Naive thymus-derived CD8-positive, alpha-beta T cell (primary cell): ENCODE measurements at regions not wholly inside any gene's neighbourhood (a gene's known extent, or its start where the extent isn't known, plus 50 kb on each side); places are given as distances from the start of the nearest gene placed in this dataset.
A peak's percentile ranks its signal among the peaks of the same experiment; 100 is the strongest.

ENCODE experiments used
- ATAC-seq, 2 donors: fragments of 150-1000 bp; cut with Tn5 transposase in 1 of 2; sonication (Bioruptor Pico), chemical (Tn5 transposase) in 1 of 2; 1 replicate in 1 of 2; 2 replicates in 1 of 2; pipeline ENCODE4 v1.10.0; 2021; ENCODE audit warnings: mild to moderate bottlenecking in 2 of 2, moderate library complexity in 2 of 2
- POLR2A ChIA-PET: fragments of 350-600 bp; sonication (Branson Sonifier 250); formaldehyde crosslinking; loops from one replicate; lab custom pipeline; 2021; ENCODE audit warnings: antibody characterized with exemption; lab: Charles Lee
- DNase-seq, 10 donors: peaks; one replicate each; pipeline versions ENCODE4 v3.0.0 to v3.0.0-alpha.2; 2020 to 2022
- H3K27ac Mint-ChIP-seq, 10 donors: one replicate each; pipeline ENCODE4 v1.8.0; 2020 to 2022; ENCODE audit warnings: mild to moderate bottlenecking in 10 of 10, mixed read lengths in 10 of 10, moderate library complexity in 4 of 10, inconsistent platforms in 1 of 10
- H3K27me3 Mint-ChIP-seq, 5 donors: one replicate each; pipeline ENCODE4 v1.8.0; 2021 to 2022; ENCODE audit warnings: mixed read lengths in 5 of 5
- H3K36me3 Mint-ChIP-seq, 3 donors: one replicate each; pipeline ENCODE4 v1.8.0; 2020 to 2022; ENCODE audit warnings: mixed read lengths in 3 of 3, mild to moderate bottlenecking in 2 of 3, inconsistent platforms in 1 of 3
- H3K4me1 Mint-ChIP-seq, 4 donors: one replicate each; pipeline ENCODE4 v1.8.0; 2021 to 2022; ENCODE audit warnings: mixed read lengths in 4 of 4
- H3K4me3 Mint-ChIP-seq, 10 donors: one replicate each; pipeline ENCODE4 v1.8.0; 2020 to 2022; ENCODE audit warnings: mild to moderate bottlenecking in 10 of 10, mixed read lengths in 10 of 10, moderate library complexity in 6 of 10, inconsistent platforms in 1 of 10
- H3K9me3 Mint-ChIP-seq, 9 donors: one replicate each; pipeline ENCODE4 v1.8.0; 2020 to 2022; ENCODE audit warnings: mixed read lengths in 9 of 9, mild to moderate bottlenecking in 3 of 9, inconsistent platforms in 1 of 9, moderate library complexity in 1 of 9

DNA sequence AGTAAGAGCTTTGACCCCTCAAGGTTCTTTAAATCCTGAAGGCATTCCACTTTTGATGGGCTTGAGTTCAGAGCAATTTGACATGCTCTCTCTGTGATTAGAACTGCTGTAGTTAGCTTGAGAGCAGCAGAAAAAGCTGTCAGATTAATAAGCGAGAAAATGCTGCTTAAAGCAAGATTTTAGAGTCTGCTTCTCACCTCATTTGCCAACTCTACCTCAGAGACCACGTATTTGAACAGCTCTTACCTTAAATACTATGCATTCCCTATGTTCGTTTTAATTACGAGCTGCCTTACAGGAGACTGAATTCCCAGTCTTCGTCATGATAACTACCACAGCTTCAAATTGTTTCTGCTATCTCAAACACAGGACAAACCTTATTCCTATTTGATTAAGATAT lies 253.4 kb downstream of the SLITRK6 start:
- Mint-ChIP-seq H3K27ac (no peak overlapping the region), H3K4me1 (peaks cover 7 to 23% (median 14%) of the 10 kb centered on the region in 4 donors), H3K4me3 (no peak overlapping the region), H3K27me3 (no peaks in the 10 kb centered on the region), H3K9me3 (peaks cover 2 to 14% (median 7%) of the 10 kb centered on the region in 9 donors), H3K36me3 (peaks cover 0 to 3% (median 0%) of the 10 kb centered on the region in 3 donors)
- DNase-seq (no peak), ATAC-seq (no peak)
- POLR2A ChIA-PET = no interaction called here

GRCh38 chr13:85544756-85545155 lies 254.5 kb downstream of the SLITRK6 start:
- DNase-seq (no peak), ATAC-seq (no peak)
- Mint-ChIP-seq H3K4me1 (peaks cover 7 to 23% (median 14%) of the 10 kb centered on the region in 4 donors), H3K27me3 (no peaks in the 10 kb centered on the region), H3K9me3 (peaks cover 2 to 13% (median 7%) of the 10 kb centered on the region in 9 donors), H3K4me3 (no peak overlapping the region), H3K36me3 (peaks cover 0 to 3% (median 0%) of the 10 kb centered on the region in 3 donors), H3K27ac (peak overlapping the region in 1 of 10 donors; percentile 9)
- POLR2A ChIA-PET = no interaction called here

DNA sequence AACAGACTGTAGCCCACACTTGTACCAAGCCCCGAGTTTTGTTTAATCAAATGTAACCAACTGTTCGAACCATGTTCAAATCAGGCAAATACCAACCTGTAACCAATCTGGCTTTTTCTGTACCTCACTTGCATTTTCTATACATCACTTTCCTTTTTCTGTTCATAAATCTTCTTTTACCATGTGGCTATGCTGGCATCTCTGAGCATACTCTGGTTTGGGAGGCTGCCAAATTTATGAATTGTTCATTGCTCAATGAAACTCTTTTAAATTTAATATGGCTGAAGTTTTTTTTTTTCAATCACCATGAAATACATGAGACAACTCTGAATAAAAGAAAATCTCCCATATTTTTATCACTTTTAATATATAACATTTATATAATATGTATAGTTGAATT lies 256.1 kb downstream of the SLITRK6 start:
- POLR2A ChIA-PET = no interaction called here
- peaks cover 0 to 8% (median 0%) of the 10 kb centered on the region in 9 donors for H3K9me3 Mint-ChIP-seq
- H3K36me3 Mint-ChIP-seq = no peaks in the 10 kb centered on the region
- no peak overlapping the region for H3K27ac Mint-ChIP-seq
- no peaks in the 10 kb centered on the region for H3K27me3 Mint-ChIP-seq
- no peak overlapping the region for H3K4me3 Mint-ChIP-seq
- DNase-seq (no peak), ATAC-seq (no peak)
- H3K4me1 Mint-ChIP-seq = peaks cover 7 to 23% (median 14%) of the 10 kb centered on the region in 4 donors

DNA sequence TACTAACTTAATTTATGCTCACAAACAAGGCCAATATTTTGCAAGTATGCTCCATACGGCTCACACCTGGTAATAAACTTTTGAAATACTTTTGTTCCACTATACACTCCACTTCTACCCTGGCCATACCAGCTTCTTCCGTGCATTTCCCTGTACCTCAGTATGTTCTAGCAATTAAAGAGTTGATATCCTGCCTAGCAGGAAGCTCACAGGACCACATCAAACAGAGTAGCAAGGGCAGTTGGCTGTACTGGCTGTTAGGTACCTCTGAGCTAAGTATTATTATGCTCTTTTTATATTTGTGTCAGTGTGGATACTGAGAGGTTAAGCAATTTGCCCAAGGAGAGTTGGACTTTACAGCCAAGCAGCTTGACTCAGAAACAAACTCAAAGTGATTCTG lies 257.7 kb downstream of the SLITRK6 start:
- no peak overlapping the region for H3K4me3 Mint-ChIP-seq
- H3K4me1 Mint-ChIP-seq = peaks cover 7 to 23% (median 14%) of the 10 kb centered on the region in 4 donors
- no peaks in the 10 kb centered on the region for H3K27me3 Mint-ChIP-seq
- H3K36me3 Mint-ChIP-seq = no peaks in the 10 kb centered on the region
- peak overlapping the region in 1 of 10 donors; percentile 7 for H3K27ac Mint-ChIP-seq
- peaks cover 0 to 8% (median 0%) of the 10 kb centered on the region in 9 donors for H3K9me3 Mint-ChIP-seq
- ATAC-seq (peak in 1 of 2 donors; percentile 53), DNase-seq (peak in 2 of 10 donors; percentile 1 to 11)
- POLR2A ChIA-PET = no interaction called here

DNA sequence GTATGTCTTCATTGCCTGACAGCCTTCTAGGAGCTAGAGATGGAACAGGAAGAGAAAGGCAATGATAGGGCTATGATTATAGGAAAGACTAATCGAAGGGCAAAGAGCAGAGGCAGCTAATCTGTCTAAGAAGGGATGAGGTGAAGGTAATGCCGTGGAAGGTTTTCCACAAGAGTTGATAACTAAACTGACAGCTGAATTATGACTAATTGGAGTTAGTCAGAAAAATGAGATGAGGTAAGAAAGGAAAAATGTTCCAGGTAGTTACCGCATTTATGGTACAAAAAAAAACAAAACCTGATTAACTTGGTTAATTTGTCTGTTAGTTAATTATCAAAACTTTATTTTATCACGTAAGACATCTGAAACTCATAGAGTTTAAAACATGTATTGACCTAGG lies 260.3 kb downstream of the SLITRK6 start:
- Mint-ChIP-seq H3K4me3 (no peak overlapping the region), H3K27me3 (no peaks in the 10 kb centered on the region), H3K27ac (no peak overlapping the region), H3K4me1 (peaks cover 7 to 23% (median 14%) of the 10 kb centered on the region in 4 donors), H3K9me3 (no peaks in the 10 kb centered on the region), H3K36me3 (no peaks in the 10 kb centered on the region)
- ATAC-seq (no peak), DNase-seq (no peak)
- POLR2A ChIA-PET = no interaction called here

DNA sequence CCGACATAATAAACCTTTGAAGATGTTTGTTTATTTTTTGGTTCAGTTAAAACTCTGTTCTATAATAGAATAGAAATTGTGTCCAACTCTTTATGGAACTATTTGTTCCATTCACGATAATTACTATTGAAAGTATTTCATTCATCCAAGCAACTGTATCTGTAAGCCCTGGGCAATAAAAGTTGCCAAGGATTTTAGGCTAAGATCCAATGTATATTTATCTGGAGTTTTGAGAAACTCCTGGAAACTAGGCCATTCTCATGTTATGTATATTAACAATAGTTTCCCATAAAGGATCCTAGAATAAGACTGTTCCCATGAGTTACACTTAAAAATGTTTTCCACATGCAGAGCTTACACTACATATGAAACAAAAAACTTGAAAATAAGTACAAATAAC lies 261.6 kb downstream of the SLITRK6 start:
- Mint-ChIP-seq H3K27me3 (no peaks in the 10 kb centered on the region), H3K9me3 (no peaks in the 10 kb centered on the region), H3K4me1 (peaks cover 7 to 16% (median 11%) of the 10 kb centered on the region in 4 donors), H3K27ac (no peak overlapping the region), H3K4me3 (no peak overlapping the region), H3K36me3 (no peaks in the 10 kb centered on the region)
- POLR2A ChIA-PET = no interaction called here
- DNase-seq (no peak), ATAC-seq (no peak)

GRCh38 chr13:85536706-85537105 lies 262.5 kb downstream of the SLITRK6 start:
- Mint-ChIP-seq H3K27ac (no peak overlapping the region), H3K9me3 (no peaks in the 10 kb centered on the region), H3K27me3 (no peaks in the 10 kb centered on the region), H3K36me3 (no peaks in the 10 kb centered on the region), H3K4me1 (peaks cover 5 to 9% (median 6%) of the 10 kb centered on the region in 4 donors), H3K4me3 (no peak overlapping the region)
- ATAC-seq = no peak
- POLR2A ChIA-PET = no interaction called here
- no peak for DNase-seq

- Mint-ChIP-seq H3K27ac (no peak overlapping the region), H3K4me1 (no peaks in the 10 kb centered on the region), H3K36me3 (no peaks in the 10 kb centered on the region), H3K27me3 (no peaks in the 10 kb centered on the region), H3K9me3 (no peaks in the 10 kb centered on the region), H3K4me3 (no peak overlapping the region)
- no peak for ATAC-seq
- DNase-seq = no peak
- POLR2A ChIA-PET = no interaction called here
These were observed 263.7 kb downstream of the SLITRK6 start for GRCh38 chr13:85535316-85536084.

DNA sequence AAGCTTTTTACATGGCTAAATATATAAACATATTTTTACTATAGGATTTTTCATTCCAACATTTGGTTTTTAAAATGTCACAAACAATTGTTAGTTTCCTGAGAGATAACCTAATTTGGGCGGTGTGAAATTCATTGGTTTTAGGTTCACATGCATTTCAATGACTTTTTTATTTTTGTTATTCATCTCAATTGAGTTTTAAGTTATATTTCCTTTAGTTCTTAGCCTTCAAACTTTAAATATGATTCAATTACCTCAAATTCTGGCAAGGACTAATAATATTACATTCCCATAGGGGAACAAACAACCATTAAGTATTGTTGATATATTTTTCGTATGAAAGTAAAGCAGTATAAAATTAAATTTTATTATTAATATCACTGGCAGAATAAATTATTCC lies 265.3 kb downstream of the SLITRK6 start:
- H3K27ac Mint-ChIP-seq = no peak overlapping the region
- H3K4me3 Mint-ChIP-seq = no peak overlapping the region
- no peaks in the 10 kb centered on the region for H3K36me3 Mint-ChIP-seq
- POLR2A ChIA-PET = no interaction called here
- no peaks in the 10 kb centered on the region for H3K9me3 Mint-ChIP-seq
- ATAC-seq = no peak
- no peaks in the 10 kb centered on the region for H3K4me1 Mint-ChIP-seq
- H3K27me3 Mint-ChIP-seq = no peaks in the 10 kb centered on the region
- no peak for DNase-seq

DNA sequence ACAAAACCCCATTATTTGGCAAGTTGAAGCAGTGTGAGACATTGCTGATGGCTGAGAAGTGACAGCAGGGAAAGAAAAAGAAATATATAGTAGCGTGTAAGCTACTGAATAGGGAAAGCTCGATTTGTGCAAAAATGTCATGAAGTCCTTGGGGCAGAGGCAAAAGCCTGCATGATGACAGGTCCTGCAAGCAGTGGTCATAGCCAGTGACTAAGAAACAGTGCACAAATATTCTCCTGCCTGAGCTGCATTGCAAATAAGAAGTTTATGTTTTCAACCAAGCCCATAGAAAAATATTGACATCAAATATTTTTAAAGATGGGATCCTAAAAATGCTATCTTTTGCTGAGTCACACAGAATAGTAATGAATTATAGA lies 270.0 kb downstream of the SLITRK6 start:
- Mint-ChIP-seq H3K27me3 (peaks cover 0 to 1% (median 0%) of the 10 kb centered on the region in 5 donors), H3K4me3 (no peak overlapping the region), H3K4me1 (no peaks in the 10 kb centered on the region), H3K27ac (no peak overlapping the region), H3K36me3 (no peaks in the 10 kb centered on the region), H3K9me3 (peaks cover 0 to 4% (median 0%) of the 10 kb centered on the region in 9 donors)
- POLR2A ChIA-PET = no interaction called here
- ATAC-seq (no peak), DNase-seq (no peak)

DNA sequence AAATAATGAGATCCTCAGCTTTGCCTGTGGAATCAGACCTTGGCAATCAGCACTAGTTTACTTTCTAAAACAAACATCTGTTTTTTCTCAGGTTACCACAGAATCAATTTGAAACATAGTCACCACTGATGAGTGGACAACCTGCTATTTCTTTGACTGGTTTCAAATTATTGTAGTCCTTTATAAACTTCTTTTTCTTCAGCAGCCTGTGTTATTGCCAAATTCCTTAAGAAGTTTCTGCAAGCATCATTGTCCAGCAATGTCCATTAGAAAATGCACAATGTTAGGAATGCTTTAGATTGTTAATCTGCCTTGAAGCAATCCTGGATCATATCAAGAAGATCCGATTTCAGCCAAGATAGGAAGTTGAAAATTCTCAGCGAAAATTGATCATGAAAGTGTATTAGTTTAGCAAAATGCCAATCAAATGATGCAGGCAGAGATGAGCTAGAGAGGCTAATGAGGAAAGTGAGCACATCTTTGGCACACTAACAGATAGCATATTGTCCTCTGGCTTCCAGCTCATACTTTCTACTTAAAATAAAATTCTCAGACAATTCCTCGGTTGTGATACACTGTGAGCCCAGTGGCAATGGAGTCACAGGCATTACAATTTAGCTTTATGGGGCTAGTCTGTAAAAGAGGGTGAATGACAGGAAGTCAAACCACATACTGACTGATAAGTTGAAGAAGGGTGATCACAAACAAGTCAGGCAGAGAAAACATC lies 270.6 kb downstream of the SLITRK6 start:
- POLR2A ChIA-PET = no interaction called here
- Mint-ChIP-seq H3K36me3 (no peaks in the 10 kb centered on the region), H3K4me1 (no peaks in the 10 kb centered on the region), H3K27me3 (peaks cover 0 to 1% (median 0%) of the 10 kb centered on the region in 5 donors), H3K9me3 (peaks cover 0 to 4% (median 0%) of the 10 kb centered on the region in 9 donors), H3K27ac (no peak overlapping the region), H3K4me3 (no peak overlapping the region)
- no peak for ATAC-seq
- no peak for DNase-seq

GRCh38 chr13:85527316-85527715 lies 271.9 kb downstream of the SLITRK6 start:
- no peaks in the 10 kb centered on the region for H3K36me3 Mint-ChIP-seq
- POLR2A ChIA-PET = no interaction called here
- H3K4me3 Mint-ChIP-seq = no peak overlapping the region
- no peak for ATAC-seq
- H3K27me3 Mint-ChIP-seq = peaks cover 0 to 1% (median 0%) of the 10 kb centered on the region in 5 donors
- peaks cover 0 to 4% (median 0%) of the 10 kb centered on the region in 9 donors for H3K9me3 Mint-ChIP-seq
- H3K27ac Mint-ChIP-seq = no peak overlapping the region
- DNase-seq = no peak
- H3K4me1 Mint-ChIP-seq = no peaks in the 10 kb centered on the region

- Mint-ChIP-seq H3K27me3 (peaks cover 0 to 1% (median 0%) of the 10 kb centered on the region in 5 donors), H3K36me3 (no peaks in the 10 kb centered on the region)
These were observed 273.8 kb downstream of the SLITRK6 start for GRCh38 chr13:85525411-85525810.

More at GRCh38 chr13:85525411-85525810, 273.8 kb downstream of the SLITRK6 start:
- POLR2A ChIA-PET = no interaction called here
- no peak overlapping the region for H3K4me3 Mint-ChIP-seq
- ATAC-seq (no peak), DNase-seq (no peak)
- H3K27ac Mint-ChIP-seq = no peak overlapping the region
- peaks cover 0 to 4% (median 0%) of the 10 kb centered on the region in 9 donors for H3K9me3 Mint-ChIP-seq
- no peaks in the 10 kb centered on the region for H3K4me1 Mint-ChIP-seq
